IPS DF 19.7 (cell line): ENCODE measurements at regions not wholly inside any gene's neighbourhood (a gene's known extent, or its start where the extent isn't known, plus 50 kb on each side); places are given as distances from the start of the nearest gene placed in this dataset.

Experiments used
- DNase-seq: peaks from one replicate; pipeline ENCODE4 v3.0.0-alpha.2; 2013; ENCODE audit warnings: low read depth, low spot score

GRCh38 chr9:80555782-80556325 is 984.1 kb downstream of the TLE4 start:
- no peak for DNase-seq

GRCh38 chr9:80554856-80555255 is 983.1 kb downstream of the TLE4 start:
- no peak for DNase-seq

DNA sequence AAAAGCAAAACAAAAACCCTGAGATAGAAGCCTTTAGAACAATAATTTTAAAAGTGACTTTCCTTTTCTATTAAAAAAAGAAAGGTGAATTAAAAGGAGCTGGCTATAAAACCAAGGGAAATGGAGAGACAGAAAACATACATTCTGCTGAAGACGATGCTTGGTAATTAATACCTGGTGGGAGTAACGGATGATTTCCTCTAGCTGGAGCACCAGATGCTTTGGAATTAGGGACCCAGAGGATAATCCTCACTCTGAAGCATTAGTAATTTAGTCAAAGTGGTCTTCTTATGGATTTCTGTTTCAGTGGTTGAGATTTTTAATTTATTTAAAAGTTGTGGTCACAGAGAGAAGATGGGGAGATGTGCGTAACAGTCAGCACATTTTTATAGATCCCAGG is 982.5 kb downstream of the TLE4 start:
- no peak for DNase-seq

- DNase-seq, result no peak
These were observed 981.2 kb downstream of the TLE4 start for GRCh38 chr9:80552931-80553330.

GRCh38 chr9:80550181-80550580 is 978.4 kb downstream of the TLE4 start:
- no peak for DNase-seq

DNA sequence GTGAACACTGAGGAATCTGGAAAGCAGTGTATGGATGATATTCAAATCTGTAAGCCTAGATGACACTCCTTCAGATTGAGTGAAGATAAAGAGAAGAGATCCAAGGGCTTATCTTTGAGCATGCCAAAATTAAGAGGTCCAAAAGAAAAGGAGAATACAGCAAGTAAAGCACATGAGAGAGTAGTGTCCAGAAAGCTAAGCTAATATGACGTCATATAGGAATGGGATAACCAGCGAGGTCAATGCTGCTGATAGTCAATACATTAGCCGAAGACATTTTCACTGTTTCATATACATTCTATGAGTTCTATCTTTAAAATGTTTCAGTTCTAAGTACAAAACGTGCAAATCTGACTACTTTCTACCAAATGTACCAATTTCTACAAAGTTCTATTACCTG is 975.8 kb downstream of the TLE4 start:
- no peak for DNase-seq

DNA sequence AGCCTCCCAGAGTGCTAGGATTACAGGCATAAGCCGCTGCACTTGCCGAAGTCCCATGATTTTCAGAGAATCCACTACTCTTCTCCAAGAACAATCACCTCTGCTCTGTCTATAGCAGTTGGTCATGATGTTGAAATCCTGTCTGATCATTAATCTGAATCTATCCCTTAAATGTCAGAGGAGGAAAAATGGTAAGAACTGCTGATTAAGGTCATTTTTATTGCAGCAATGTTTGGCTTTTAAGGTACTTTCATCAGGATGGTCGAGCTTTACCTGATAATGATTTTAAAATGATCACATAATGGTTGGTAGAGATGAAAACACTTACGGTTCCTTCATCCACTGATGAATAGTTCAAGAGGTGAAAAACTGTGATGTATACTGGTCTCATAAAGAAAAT is 968.6 kb downstream of the TLE4 start:
- no peak for DNase-seq

DNA sequence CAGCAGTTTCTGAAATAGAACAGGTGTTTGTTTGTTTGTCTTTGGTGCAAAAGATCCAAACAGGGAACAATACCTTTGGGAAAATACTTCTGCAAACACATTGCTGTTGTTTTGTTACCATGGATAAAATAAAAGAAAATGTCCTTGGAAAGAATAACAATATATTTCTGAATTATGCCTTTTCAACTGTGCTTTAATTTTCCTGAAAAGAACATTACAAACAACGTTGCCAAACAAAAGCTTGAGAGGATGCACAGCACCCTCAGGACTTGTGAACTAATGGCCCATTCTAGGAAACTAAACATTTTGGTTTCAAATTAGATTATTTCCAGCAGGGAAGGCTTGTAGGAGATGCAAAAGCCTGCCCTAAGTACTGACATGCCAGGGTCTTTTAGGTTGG is 967.2 kb downstream of the TLE4 start:
- no peak for DNase-seq

DNA sequence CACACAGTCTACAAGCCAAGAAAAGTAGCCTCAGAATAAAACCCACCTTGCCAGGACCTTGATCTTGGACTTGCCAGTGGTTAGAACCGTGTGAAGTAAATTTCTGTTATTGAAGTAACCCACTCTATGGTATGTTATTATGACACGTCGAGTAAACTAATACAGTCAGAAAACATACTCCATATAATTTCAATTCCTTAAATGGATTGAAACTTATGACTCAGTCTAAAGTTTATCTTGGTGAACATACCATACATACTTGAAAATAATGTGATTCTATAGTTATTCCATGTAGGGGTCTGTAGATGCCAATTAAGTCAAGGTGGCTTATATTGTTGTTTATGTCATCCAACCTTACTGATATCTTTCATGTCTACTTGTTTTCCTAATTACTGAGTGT is 950.7 kb downstream of the TLE4 start:
- DNase-seq, result no peak

- DNase-seq, result no peak
These were observed 949.4 kb downstream of the TLE4 start for GRCh38 chr9:80521151-80521550.

DNA sequence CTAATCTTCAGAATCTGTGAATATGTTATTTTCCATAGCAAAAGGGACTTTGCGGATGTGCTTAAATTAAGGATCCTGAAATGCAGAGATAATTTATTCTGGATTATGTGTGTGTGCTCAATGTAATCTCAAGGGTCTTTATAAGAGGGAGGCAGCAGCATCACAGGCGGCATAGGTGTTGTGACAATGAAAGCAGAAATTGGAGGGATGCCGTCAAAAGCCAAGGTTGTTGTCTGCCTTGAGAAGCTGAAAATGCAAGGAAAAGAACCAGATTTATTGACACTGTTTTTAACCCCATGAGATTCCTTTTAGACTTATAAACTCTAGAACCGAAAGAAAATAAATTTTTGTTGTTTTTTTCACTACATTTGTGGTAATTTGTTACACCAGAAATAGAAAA is 948.5 kb downstream of the TLE4 start:
- no peak for DNase-seq

DNA sequence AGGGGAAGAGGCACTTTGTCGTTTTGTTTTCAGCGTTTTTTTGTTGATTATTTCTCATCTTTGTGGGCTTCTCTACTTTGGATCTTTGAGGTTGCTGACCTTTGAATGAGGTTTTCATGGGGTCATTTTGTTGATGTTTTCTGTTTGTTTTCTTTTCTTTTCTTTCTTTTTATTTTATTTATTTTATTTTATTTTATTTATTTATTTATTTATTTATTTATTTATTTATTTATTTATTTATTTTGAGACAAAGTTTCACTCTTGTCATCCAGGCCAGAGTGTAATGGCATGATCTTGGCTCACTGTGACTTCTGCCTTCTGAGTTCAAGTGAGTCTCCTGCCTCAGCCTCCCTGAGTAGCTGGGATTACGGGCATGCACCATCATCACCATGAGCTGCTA is 946.7 kb downstream of the TLE4 start:
- DNase-seq, result no peak

DNA sequence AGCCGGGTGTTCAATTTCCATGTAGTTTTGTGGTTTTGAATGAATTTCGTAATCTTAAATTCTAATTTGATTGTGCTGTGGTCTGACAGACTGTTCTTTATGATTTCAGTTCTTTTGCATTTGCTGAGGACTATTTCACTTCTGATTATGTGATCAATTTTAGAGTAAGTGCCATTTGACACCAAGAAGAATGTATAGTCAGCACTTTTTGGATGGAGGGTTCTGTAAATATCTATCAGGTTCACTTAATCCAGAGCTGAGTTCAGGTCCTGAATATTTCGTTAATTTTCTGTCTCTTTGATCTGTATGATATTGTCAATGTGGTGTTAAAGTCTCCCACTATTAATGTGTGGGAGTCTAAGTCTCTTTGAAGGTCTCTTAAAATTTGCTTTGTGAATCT is 944.9 kb downstream of the TLE4 start:
- DNase-seq, result no peak

DNA sequence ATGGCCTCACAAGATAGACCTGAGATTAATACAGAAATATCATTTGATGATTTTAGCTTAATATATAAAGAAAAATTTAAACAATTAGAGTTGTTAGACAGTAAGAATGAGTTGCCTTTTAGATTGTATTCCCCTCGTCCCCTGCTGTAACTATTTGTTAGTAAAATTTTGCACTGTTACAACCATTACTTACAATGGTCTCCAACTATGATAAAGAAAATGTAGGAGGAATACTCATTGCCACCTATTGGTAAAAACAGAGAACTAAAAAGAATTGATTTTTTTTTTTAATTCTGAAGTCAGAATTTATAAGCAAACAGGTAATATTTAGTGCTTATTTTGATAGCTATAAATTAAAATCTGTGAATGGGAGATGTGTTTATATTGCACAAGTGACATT is 937.6 kb downstream of the TLE4 start:
- DNase-seq, result no peak

DNA sequence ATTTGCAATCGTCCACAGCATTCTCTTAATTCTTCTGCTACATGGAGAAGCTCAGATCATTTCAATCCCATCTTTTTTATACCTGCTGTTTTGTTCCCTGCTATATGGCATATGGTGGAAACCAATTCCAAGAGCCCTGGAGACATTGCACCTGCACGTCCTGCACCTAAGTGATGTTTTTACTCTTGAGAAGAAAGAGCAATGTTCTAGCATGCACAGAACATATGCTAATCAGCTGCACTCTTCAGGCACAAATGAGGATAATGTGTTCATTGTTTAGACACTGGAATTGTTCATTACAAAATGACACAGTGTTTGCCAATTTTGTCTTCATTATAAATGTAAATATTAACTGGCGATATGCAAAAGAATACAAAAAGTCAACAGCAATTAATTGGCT is 935.8 kb downstream of the TLE4 start:
- DNase-seq, result no peak

DNA sequence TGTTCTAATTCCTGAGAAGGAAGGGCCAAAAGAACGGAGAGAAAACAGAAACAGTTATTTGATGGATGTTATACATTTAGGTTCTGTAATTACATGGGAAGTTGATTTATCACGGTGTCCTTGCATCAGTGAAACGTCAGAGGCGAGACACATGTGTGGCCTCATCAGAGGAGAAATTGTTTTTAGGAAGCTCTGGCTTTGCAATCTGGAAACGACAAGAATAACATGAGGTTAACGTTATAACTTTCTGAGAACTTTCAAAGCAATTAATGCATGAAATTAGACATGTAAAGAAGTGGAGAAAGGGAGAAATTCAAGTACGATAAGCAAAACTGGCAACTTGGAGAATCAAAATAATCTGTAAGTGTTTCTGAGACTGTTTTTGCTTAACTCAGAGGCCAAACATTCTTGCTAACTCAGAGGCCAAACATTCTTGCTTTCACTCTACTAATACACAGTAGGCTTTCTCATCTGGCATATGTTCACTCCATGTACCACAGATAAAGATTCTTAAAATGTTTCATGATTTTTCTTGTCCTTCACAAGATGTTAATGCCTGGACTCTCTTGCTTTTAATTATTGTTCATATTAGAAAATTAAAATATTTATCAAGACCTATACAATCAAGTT is 933.0 kb downstream of the TLE4 start:
- DNase-seq, result no peak

- DNase-seq, result no peak
These were observed 932.0 kb downstream of the TLE4 start for GRCh38 chr9:80503671-80504281.

GRCh38 chr9:80502306-80502705 is 930.5 kb downstream of the TLE4 start:
- DNase-seq, result no peak

DNA sequence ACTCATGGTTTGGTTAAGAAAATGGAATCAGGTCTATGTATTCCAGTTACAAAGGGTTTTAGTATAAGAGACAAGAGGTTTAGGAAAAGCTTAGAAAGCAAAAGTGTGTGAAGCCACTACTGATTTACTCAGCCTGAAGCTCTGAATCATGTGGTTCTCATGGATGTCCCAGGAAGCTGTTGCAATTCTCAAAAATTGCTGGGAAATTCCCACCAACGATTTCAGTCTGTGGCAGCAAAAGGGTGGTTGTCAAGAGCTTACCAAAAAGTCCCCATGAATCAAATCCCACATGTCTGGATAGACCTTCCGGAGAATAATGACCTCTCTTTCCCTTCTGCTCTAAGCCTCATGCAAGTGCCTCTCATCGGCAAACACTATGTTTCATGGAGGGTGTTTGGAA is 929.9 kb downstream of the TLE4 start:
- no peak for DNase-seq

- DNase-seq, result no peak
These were observed 928.5 kb downstream of the TLE4 start for GRCh38 chr9:80500300-80500699.

DNA sequence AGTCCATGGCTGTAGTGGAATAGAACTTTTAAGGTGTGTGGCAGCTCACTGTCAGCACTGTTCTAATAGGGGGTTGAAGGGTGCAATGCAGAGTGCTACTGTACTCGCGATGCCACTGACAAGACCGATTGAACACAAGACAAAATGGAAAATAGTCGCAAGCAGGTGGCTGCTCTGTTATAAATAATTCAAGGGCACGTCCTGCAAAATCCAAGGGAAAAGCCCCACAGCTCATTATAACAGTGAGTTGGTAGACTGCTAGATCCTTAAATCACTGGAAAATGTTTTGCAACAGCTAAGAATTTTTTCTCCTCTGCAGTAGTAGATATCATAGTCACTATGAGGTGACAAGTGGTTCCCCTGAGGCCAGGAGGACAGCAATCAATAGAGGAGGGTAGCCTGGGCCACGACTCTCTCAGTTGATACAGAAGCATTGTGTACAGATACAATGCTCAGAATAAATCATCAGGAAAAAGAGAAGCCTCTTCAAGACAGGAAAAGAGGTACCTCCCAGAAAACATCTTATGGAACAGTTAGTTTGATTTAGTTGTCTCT is 926.3 kb downstream of the TLE4 start:
- no peak for DNase-seq

DNA sequence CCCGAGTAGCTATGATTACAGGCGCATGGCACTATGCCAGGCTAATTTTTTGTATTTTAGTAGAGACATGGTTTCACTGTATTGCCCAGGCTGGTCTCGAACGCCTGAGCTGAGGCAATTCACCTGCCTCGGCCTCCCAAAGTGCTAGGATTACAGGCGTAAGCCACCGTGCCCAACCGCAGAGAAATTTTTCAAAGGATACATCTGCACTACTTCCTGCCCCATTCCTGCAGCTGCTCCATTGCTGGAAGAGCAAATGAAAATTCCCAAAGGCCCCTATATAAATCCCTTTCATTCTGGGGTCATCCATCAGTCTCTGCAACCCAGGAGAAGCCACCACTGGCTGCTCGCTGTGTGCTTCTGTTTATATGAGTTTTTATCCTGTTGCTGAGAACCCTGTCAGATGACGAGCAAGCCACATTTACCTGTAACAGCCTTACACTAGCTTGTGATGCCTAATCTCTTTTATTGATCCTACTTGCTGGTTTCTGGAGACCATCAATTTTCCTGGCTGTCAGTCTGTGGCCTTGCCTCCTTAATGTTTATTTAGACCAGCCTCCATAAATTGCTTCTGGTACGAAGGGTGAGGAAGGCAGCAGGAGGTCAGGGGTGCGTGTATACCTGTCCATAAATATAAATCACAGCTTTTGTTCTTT is 925.3 kb downstream of the TLE4 start:
- DNase-seq, result no peak

- no peak for DNase-seq
These were observed 921.5 kb downstream of the TLE4 start for GRCh38 chr9:80493258-80493657.
